Non-pigmented ciliary epithelial cell (primary cell): ENCODE measurements at regions not wholly inside any gene's neighbourhood (a gene's known extent, or its start where the extent isn't known, plus 50 kb on each side); places are given as distances from the start of the nearest gene placed in this dataset.

Source experiments
- DNase-seq: peaks from one replicate; pipeline ENCODE4 v3.0.0-alpha.2; 2010; ENCODE audit warnings: low read depth

- no peak for DNase-seq
These were observed 78.1 kb downstream of the SCG2 start for GRCh38 chr2:223524066-223524465.

GRCh38 chr2:223526106-223526505 lies 76.1 kb downstream of the SCG2 start:
- no peak for DNase-seq

- peak; percentile 49 for DNase-seq
These were observed 74.1 kb downstream of the SCG2 start for GRCh38 chr2:223528036-223528435.

GRCh38 chr2:223529696-223530095 lies 72.5 kb downstream of the SCG2 start:
- no peak for DNase-seq

GRCh38 chr2:223530811-223531210 lies 71.3 kb downstream of the SCG2 start:
- no peak for DNase-seq

- DNase-seq, result no peak
These were observed 70.0 kb downstream of the SCG2 start for GRCh38 chr2:223532161-223532560.

GRCh38 chr2:223532712-223533111 lies 69.4 kb downstream of the SCG2 start:
- no peak for DNase-seq

GRCh38 chr2:223536546-223536945 lies 65.6 kb downstream of the SCG2 start:
- no peak for DNase-seq

GRCh38 chr2:223537115-223537514 lies 65.0 kb downstream of the SCG2 start:
- no peak for DNase-seq

- DNase-seq, result no peak
These were observed 64.2 kb downstream of the SCG2 start for GRCh38 chr2:223537651-223538601.

GRCh38 chr2:223538920-223539440 lies 63.2 kb downstream of the SCG2 start:
- DNase-seq, result no peak

- no peak for DNase-seq
These were observed 60.6 kb downstream of the SCG2 start for GRCh38 chr2:223541546-223541945.

- DNase-seq, result no peak
These were observed 59.7 kb downstream of the SCG2 start for GRCh38 chr2:223542501-223542900.

GRCh38 chr2:223545406-223545805 lies 56.8 kb downstream of the SCG2 start:
- no peak for DNase-seq

- no peak for DNase-seq
These were observed 56.3 kb downstream of the SCG2 start for GRCh38 chr2:223545830-223546229.
